Adrenal gland (tissue), 5 donors: ENCODE measurements at regions not wholly inside any gene's neighbourhood (a gene's known extent, or its start where the extent isn't known, plus 50 kb on each side); places are given as distances from the start of the nearest gene placed in this dataset.

ENCODE experiments used
- CTCF ChIP-seq, 6 experiments: fragments of 450-650 bp in 4 of 6; fragments of 200-600 bp in 2 of 6; sonication (generic) in 1 of 6; IDR thresholded peaks; 1 replicate in 5 of 6; 2 replicates in 1 of 6; pipeline versions ENCODE4 v1.5.1 to v1.8.0; 2016 to 2021; ENCODE audit warnings: antibody characterized with exemption in 6 of 6, mild to moderate bottlenecking in 2 of 6, moderate library complexity in 1 of 6
- POLR2A ChIP-seq, 2 donors: fragments of 450-650 bp; IDR thresholded peaks; one replicate each; pipeline ENCODE4 v1.6.1; 2017; ENCODE audit warnings: antibody characterized with exemption in 2 of 2, mild to moderate bottlenecking in 2 of 2, moderate library complexity in 1 of 2
- donor health status: DM: no; HTN: no; CAD: no.

- no peak for TF ChIP-seq CTCF (IDR thresholded peaks at IDR 0.05)
- no peak for TF ChIP-seq POLR2A (IDR thresholded peaks at IDR 0.05)
Measured at GRCh38 chr5:112512901-112513300, 93.8 kb upstream of the EPB41L4A start.
